Stomach (tissue), 4 donors: ENCODE measurements at regions not wholly inside any gene's neighbourhood (a gene's known extent, or its start where the extent isn't known, plus 50 kb on each side); places are given as distances from the start of the nearest gene placed in this dataset.

Experiments
- CTCF ChIP-seq, 7 experiments: fragments of 450-650 bp in 4 of 7; fragments of 200-600 bp in 3 of 7; sonication (generic) in 3 of 7; IDR thresholded peaks; one replicate each; pipeline ENCODE4 v1.5.1; 2016 to 2019; ENCODE audit warnings: antibody characterized with exemption in 7 of 7, control low read depth in 2 of 7, mild to moderate bottlenecking in 1 of 7
- EP300 ChIP-seq: sonication (generic); formaldehyde crosslinking; IDR thresholded peaks from one replicate; pipeline ENCODE4 v1.6.1; 2017; ENCODE audit warnings: antibody characterized with exemption

GRCh38 chr2:163493359-163494298 lies 242.2 kb downstream of the FIGN start:
- TF ChIP-seq CTCF (IDR thresholded peaks at IDR 0.05): no peak
- no peak for TF ChIP-seq EP300
